Transverse colon (tissue), 4 donors: ENCODE measurements at regions not wholly inside any gene's neighbourhood (a gene's known extent, or its start where the extent isn't known, plus 50 kb on each side); places are given as distances from the start of the nearest gene placed in this dataset.

Source experiments
- DNase-seq: peaks from one replicate; pipeline ENCODE4 v3.0.0-alpha.2; 2019
- H3K27ac ChIP-seq, 4 donors: fragments of 200-600 bp; sonication (generic); 2 replicates each; pipeline ENCODE4 v1.5.1; 2016 to 2018; ENCODE audit warnings: inconsistent platforms in 4 of 4
- H3K27me3 ChIP-seq: fragments of 200-600 bp; sonication (generic); 2 replicates; pipeline ENCODE4 v1.5.1; 2017; ENCODE audit warnings: inconsistent platforms
- H3K36me3 ChIP-seq, 4 donors: fragments of 200-600 bp; sonication (generic); 2 replicates each; pipeline ENCODE4 v1.5.1; 2017 to 2019; ENCODE audit warnings: inconsistent platforms in 4 of 4
- H3K4me1 ChIP-seq, 4 donors: fragments of 200-600 bp; sonication (generic); 2 replicates each; pipeline ENCODE4 v1.5.1; 2017 to 2020; ENCODE audit warnings: inconsistent platforms in 4 of 4
- H3K4me3 ChIP-seq, 4 donors: fragments of 200-600 bp; sonication (generic); 1 replicate in 1 of 4; 2 replicates in 3 of 4; pipeline versions ENCODE4 v1.5.1 to v1.6.1; 2017 to 2019; ENCODE audit warnings: inconsistent platforms in 4 of 4
- H3K9me3 ChIP-seq, 2 donors: fragments of 200-600 bp; sonication (generic); 2 replicates each; pipeline ENCODE4 v1.5.1; 2017 to 2019; ENCODE audit warnings: inconsistent platforms in 2 of 2
- CTCF ChIP-seq, 5 experiments: fragments of 200-600 bp in 3 of 5; fragments of 450-650 bp in 2 of 5; sonication (generic) in 3 of 5; IDR thresholded peaks; 1 replicate in 2 of 5; 2 replicates in 3 of 5; pipeline ENCODE4 v1.5.1; 2016 to 2017; ENCODE audit warnings: antibody characterized with exemption in 5 of 5, inconsistent platforms in 3 of 5, mild to moderate bottlenecking in 2 of 5, moderate library complexity in 1 of 5
- EP300 ChIP-seq: sonication (generic); formaldehyde crosslinking; IDR thresholded peaks from one replicate; pipeline ENCODE4 v1.6.1; 2017; ENCODE audit warnings: antibody characterized with exemption, low read depth
- POLR2A ChIP-seq: fragments of 450-650 bp; IDR thresholded peaks from one replicate; pipeline ENCODE4 v1.6.1; 2016; ENCODE audit warnings: antibody characterized with exemption, mild to moderate bottlenecking, moderate library complexity
- POLR2AphosphoS5 ChIP-seq, 3 donors: sonication (generic); formaldehyde crosslinking; IDR thresholded peaks; one replicate each; pipeline ENCODE4 v1.6.1; 2016; ENCODE audit warnings: antibody characterized with exemption in 3 of 3
- WGBS, 2 donors: methylation state at CpG; one replicate each; pipeline ENCODE4 v1.1.5; 2018; ENCODE audit warnings: low coverage in 1 of 2; 5-methylcytosine and 5-hydroxymethylcytosine counted together
- in situ Hi-C, 4 donors: fragments of 200-750 bp; cut with MboI; loops; one replicate each; pipeline versions ENCODE4 v1.15.0 to v1.15.1; 2017; ENCODE audit warnings: low sequenced_read_pairs in 3 of 4, low pct_ligation_motif_present in 1 of 4, low pct_unique_long_range_greater_than_20kb in 1 of 4
- intact Hi-C: fragments of 100-400 bp; cut with DNase I; formaldehyde crosslinking; loops from one replicate; pipeline ENCODE4 v1.15.1; 2023; ENCODE audit warnings: low total_unique reads

GRCh38 chr6:21508753-21509152 is 84.8 kb upstream of the SOX4 start:
- TF ChIP-seq EP300 (no peak), POLR2A (no peak), CTCF (IDR thresholded peaks at IDR 0.05) (no peak), POLR2AphosphoS5 (IDR thresholded peaks at IDR 0.05) (no peak)
- intact Hi-C loops, result no loop called here
- no peaks in the 10 kb centered on the region for H3K36me3 ChIP-seq
- no peak overlapping the region for H3K4me3 ChIP-seq
- H3K27ac ChIP-seq, result no peak overlapping the region
- no peaks in the 10 kb centered on the region for H3K4me1 ChIP-seq
- H3K9me3 ChIP-seq, result no peaks in the 10 kb centered on the region
- H3K27me3 ChIP-seq, result no peaks in the 10 kb centered on the region
- DNase-seq, result no peak
- 63 to 84% methylated on average over 3 to 4 of the region's 4 CpGs for WGBS, 2 donors
- in situ Hi-C loops, result no loop called here

DNA sequence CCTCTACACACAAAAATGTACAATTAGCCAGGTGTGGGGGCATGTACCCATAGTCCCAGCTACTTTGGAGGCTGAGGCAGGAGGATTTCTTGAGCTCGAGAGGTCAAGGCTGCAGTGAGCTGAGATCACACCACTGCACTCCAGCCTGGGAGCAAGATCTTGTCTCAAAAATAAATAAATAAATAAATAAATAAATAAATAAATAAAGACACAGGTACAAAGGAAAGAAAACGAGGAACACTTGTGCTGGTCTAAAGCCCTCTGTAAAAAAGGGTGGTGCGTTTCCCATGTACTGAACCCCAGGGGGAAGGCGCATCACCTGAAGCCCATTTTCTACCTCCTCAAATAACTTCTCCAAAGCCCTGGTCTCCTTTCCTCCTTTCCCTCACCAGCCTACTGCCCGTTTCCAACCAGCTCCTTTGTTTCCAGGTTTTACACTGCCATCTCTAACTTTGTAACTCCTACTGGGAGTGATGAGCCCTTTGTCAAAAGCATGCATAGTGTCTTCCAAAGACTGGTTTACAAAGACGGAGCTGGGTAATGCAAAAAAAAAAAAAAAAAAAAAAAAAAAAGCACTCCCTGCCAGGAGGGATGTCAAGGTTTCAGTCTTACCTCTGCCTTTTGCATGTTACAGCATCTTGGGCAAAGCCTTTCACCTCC is 81.5 kb upstream of the SOX4 start:
- no peak for TF ChIP-seq POLR2AphosphoS5 (IDR thresholded peaks at IDR 0.05)
- no peak for TF ChIP-seq EP300
- no peak for TF ChIP-seq CTCF (IDR thresholded peaks at IDR 0.05)
- WGBS, 2 donors, result 87 to 91% methylated on average over 4 to 6 of the region's 6 CpGs
- intact Hi-C loops, result no loop called here
- Histone ChIP-seq H3K9me3 (no peaks in the 10 kb centered on the region), H3K4me3 (no peak overlapping the region), H3K36me3 (no peaks in the 10 kb centered on the region), H3K4me1 (no peaks in the 10 kb centered on the region), H3K27ac (no peak overlapping the region), H3K27me3 (no peaks in the 10 kb centered on the region)
- no peak for DNase-seq
- in situ Hi-C loops, result no loop called here

- H3K9me3 ChIP-seq, result no peaks in the 10 kb centered on the region
- intact Hi-C loops (no loop called here), in situ Hi-C loops (no loop called here)
- no peak for TF ChIP-seq CTCF (IDR thresholded peaks at IDR 0.05)
- no peak for TF ChIP-seq POLR2A
- TF ChIP-seq POLR2AphosphoS5 (IDR thresholded peaks at IDR 0.05), result no peak
- no peak for TF ChIP-seq EP300
- WGBS, 2 donors, result 84 to 96% methylated on average over 4 of the region's 4 CpGs
- H3K4me3 ChIP-seq, result no peak overlapping the region
- no peak for DNase-seq
- H3K4me1 ChIP-seq, result no peaks in the 10 kb centered on the region
- no peak overlapping the region for H3K27ac ChIP-seq
- no peaks in the 10 kb centered on the region for H3K27me3 ChIP-seq
- no peaks in the 10 kb centered on the region for H3K36me3 ChIP-seq
These were observed 79.3 kb upstream of the SOX4 start for GRCh38 chr6:21514288-21514687.

GRCh38 chr6:21518317-21518716 is 75.2 kb upstream of the SOX4 start:
- no peaks in the 10 kb centered on the region for H3K27me3 ChIP-seq
- no peak for TF ChIP-seq CTCF (IDR thresholded peaks at IDR 0.05)
- no peak for TF ChIP-seq POLR2A
- 75 to 86% methylated on average over 4 of the region's 4 CpGs for WGBS, 2 donors
- intact Hi-C loops (no loop called here), in situ Hi-C loops (no loop called here)
- H3K9me3 ChIP-seq, result no peaks in the 10 kb centered on the region
- DNase-seq, result no peak
- H3K27ac ChIP-seq, result no peak overlapping the region
- H3K4me1 ChIP-seq, result no peaks in the 10 kb centered on the region
- no peaks in the 10 kb centered on the region for H3K36me3 ChIP-seq
- H3K4me3 ChIP-seq, result no peak overlapping the region
